ENCODE measurements at regions not wholly inside any gene's neighbourhood (a gene's known extent, or its start where the extent isn't known, plus 50 kb on each side); places are given as distances from the start of the nearest gene placed in this dataset.

DNA sequence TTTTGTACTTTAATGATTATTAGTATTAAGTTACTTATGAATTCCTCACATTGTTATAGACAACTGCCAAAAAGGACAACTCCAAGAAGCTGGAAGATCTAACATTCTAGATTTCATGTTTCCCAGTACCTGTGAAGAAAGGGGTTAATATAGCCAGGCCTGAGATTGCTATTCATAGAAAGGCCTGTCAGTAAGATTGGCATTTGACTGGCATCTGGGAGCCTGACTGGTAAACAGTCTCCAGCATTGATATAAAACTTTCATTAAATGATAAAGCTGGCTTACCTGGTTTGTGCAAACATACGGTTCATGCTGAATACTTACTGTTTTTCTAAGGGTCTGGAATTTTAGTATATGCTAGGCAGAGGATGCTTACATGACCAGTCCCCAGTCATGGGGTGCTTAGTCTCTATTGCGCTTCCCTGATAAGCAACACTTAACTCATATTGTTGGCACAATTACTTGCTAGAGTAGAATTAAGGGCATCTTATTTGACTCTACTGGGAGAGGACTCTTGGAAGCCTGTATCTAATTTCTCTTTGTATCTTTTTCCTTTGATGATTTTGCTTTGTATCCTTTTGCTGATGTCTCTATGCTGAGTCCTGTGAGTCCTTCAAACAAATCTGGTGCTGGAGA, 340.4 kb upstream of the SEMA6A start:
- DNase-seq (ENCODE audit: low spot score) = no peak

DNA sequence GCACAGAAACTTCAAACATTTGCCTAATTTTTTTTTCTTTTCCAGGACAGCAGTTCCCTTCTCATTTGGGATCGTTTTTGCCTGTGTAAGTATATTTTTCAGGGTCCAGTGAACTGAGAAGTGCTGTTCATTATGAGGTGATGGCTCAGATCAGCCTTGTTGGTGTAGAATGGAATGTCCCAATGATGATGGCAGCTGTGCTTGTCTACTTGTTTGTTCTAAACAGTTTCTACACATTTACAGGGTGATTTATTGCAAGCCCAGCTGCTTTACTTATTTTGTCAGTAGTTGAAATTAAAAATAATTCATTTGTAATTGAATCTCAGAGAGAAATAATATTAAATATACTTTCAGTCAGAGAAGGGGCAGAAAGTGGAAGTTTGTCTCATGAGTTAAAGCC, 337.6 kb upstream of the SEMA6A start:
- Mint-ChIP-seq H3K36me3 (no peaks in the 10 kb centered on the region), H3K4me3 (no peak overlapping the region), H3K9me3 (peaks cover 10% of the 10 kb centered on the region), H3K27me3 (no peaks in the 10 kb centered on the region), H3K4me1 (ENCODE audit: low read depth in 2 of 2) (no peaks in the 10 kb centered on the region), H3K27ac (no peak overlapping the region)
- ATAC-seq (no peak), DNase-seq (ENCODE audit: low spot score) (no peak)

More for the DNA sequence above, 340.4 kb upstream of the SEMA6A start:
- ATAC-seq = no peak
- Mint-ChIP-seq H3K4me1 (ENCODE audit: low read depth in 2 of 2) (no peaks in the 10 kb centered on the region), H3K27ac (no peak overlapping the region), H3K9me3 (peaks cover 14% of the 10 kb centered on the region), H3K36me3 (no peaks in the 10 kb centered on the region), H3K4me3 (no peak overlapping the region), H3K27me3 (no peaks in the 10 kb centered on the region)

DNA sequence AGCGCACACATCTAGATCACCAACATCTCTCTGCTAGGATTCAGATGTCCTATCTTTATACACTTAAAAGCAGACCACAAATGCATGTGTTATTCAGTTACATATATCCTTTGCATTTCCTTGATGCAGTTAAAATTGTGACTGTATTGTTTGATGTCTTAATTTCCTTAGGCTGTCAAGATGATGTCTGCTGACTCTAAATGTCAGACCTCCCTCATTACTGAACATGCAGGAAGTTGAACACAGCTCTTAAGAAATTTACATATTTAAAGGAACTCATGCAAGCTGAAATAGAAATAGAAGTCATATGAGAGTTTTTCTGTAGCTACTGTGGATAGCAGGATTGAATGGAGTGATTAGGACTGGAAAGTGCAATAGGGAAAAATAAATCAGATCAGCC, 336.5 kb upstream of the SEMA6A start:
- ATAC-seq (no peak), DNase-seq (ENCODE audit: low spot score) (no peak)
- no peak overlapping the region for H3K4me3 Mint-ChIP-seq
- H3K27me3 Mint-ChIP-seq = no peaks in the 10 kb centered on the region
- H3K4me1 Mint-ChIP-seq (ENCODE audit: low read depth in 2 of 2) = no peaks in the 10 kb centered on the region
- H3K9me3 Mint-ChIP-seq = peaks cover 12% of the 10 kb centered on the region
- H3K36me3 Mint-ChIP-seq = no peaks in the 10 kb centered on the region
- H3K27ac Mint-ChIP-seq = no peak overlapping the region

DNA sequence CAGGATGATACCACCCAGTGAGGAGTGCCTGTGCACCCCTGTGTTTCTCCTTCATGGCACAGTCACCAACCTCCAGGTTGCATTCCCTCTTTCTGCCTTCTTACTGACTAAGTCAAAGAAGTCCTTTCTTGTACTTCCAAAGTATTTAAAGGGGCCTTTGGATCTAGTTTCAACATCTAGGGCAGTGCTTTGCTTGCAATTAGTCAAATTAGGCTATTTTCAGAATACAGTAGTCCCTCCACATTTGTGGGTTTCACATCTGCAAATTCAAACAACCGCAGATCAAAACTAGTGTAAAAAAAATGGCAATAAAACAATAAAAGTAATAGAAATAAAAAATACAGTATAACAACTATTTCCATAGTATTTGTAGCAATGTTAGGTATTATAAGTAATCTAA, 333.9 kb upstream of the SEMA6A start:
- Mint-ChIP-seq H3K27ac (no peak overlapping the region), H3K36me3 (no peaks in the 10 kb centered on the region), H3K27me3 (no peaks in the 10 kb centered on the region), H3K9me3 (peaks cover 7% of the 10 kb centered on the region), H3K4me3 (no peak overlapping the region), H3K4me1 (ENCODE audit: low read depth in 2 of 2) (no peaks in the 10 kb centered on the region)
- DNase-seq (ENCODE audit: low spot score) (no peak), ATAC-seq (no peak)

DNA sequence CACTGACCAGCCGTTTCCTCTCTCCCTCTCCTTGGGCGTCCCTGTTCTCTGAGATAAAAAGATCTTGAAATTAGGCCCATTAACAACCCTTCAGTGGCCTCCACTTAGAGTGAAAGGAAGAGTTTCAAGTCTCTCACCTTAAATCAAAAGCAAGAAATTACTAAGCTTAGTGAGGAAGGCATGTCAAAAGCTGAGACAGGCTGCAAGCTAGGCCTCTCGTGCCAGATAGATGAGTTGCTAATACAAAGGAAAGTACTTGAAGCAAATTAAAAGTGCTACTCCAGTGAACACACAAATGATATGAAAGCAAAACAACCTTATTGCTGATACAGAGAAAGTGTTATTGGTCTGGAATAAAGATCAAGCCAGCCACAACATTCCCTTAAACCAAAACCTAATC, 331.3 kb upstream of the SEMA6A start:
- Mint-ChIP-seq H3K9me3 (peaks cover 3% of the 10 kb centered on the region), H3K4me1 (ENCODE audit: low read depth in 2 of 2) (no peaks in the 10 kb centered on the region), H3K27ac (no peak overlapping the region), H3K4me3 (no peak overlapping the region), H3K36me3 (no peaks in the 10 kb centered on the region), H3K27me3 (no peaks in the 10 kb centered on the region)
- no peak for ATAC-seq
- DNase-seq (ENCODE audit: low spot score) = no peak

DNA sequence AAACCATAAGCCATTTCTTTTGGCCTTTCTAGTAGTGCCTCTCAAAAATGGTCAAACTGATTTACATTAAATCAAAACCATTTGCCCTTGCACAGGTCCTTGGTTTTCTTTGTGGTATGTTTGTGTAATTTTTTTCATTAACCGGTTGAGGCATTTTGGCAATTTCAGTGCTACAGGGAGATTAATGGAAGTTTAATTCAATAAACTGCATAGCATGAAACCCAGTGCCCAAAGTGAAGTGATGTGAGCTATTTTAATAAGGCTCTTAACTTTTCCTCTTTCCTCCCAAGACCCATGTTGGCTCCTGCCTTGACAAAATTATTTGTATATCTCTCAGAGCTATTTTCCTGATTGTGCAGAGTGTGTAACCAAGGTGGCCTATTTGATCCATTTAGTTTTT, 326.2 kb upstream of the SEMA6A start:
- H3K4me3 Mint-ChIP-seq = no peak overlapping the region
- peaks cover 7% of the 10 kb centered on the region for H3K9me3 Mint-ChIP-seq
- H3K27me3 Mint-ChIP-seq = no peaks in the 10 kb centered on the region
- no peaks in the 10 kb centered on the region for H3K4me1 Mint-ChIP-seq (ENCODE audit: low read depth in 2 of 2)
- DNase-seq (ENCODE audit: low spot score) (no peak), ATAC-seq (no peak)
- H3K36me3 Mint-ChIP-seq = no peaks in the 10 kb centered on the region
- no peak overlapping the region for H3K27ac Mint-ChIP-seq

DNA sequence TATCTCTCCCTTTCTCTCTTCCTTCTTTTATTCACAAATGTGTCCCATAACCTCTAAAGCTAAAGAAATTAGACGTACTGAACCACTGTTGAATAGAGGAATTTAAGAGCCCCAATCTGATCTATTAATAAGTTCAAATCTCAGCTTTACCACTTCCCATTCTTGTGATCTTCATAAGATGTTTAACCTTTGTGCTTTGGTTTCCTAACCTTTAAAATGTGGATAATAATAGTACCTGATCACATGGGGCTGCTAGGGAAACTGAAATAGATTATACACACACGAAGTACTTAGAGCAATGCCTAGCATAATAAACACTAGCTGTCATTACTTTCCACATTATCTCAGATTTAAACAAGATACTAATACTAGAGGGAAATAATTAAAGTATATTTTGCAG, 324.3 kb upstream of the SEMA6A start:
- Mint-ChIP-seq H3K36me3 (no peaks in the 10 kb centered on the region), H3K9me3 (peaks cover 7% of the 10 kb centered on the region), H3K4me1 (ENCODE audit: low read depth in 2 of 2) (no peaks in the 10 kb centered on the region), H3K4me3 (no peak overlapping the region), H3K27ac (no peak overlapping the region), H3K27me3 (no peaks in the 10 kb centered on the region)
- ATAC-seq (no peak), DNase-seq (ENCODE audit: low spot score) (no peak)

DNA sequence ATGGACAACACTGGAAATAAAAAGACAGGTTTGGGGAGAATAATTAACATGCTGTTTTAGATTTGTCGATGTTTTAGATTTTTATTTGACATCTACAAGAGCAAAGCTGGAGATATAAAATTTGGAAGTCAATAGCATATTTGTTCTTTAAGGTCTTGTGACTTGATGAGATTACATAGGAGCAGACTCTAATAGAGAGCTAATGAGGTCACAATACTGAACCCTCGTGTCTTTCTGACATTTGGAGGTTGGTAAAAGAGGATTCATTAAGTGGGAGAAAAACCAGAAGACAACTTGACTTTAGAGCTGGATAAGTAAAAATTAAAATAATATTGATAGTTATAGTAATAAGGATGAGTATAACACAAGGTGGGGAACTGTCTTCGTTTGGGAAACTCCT, 322.7 kb upstream of the SEMA6A start:
- no peak for DNase-seq (ENCODE audit: low spot score)
- H3K27ac Mint-ChIP-seq = no peak overlapping the region
- no peaks in the 10 kb centered on the region for H3K4me1 Mint-ChIP-seq (ENCODE audit: low read depth in 2 of 2)
- no peaks in the 10 kb centered on the region for H3K27me3 Mint-ChIP-seq
- H3K9me3 Mint-ChIP-seq = peaks cover 7% of the 10 kb centered on the region
- no peak for ATAC-seq
- H3K36me3 Mint-ChIP-seq = no peaks in the 10 kb centered on the region
- no peak overlapping the region for H3K4me3 Mint-ChIP-seq

DNA sequence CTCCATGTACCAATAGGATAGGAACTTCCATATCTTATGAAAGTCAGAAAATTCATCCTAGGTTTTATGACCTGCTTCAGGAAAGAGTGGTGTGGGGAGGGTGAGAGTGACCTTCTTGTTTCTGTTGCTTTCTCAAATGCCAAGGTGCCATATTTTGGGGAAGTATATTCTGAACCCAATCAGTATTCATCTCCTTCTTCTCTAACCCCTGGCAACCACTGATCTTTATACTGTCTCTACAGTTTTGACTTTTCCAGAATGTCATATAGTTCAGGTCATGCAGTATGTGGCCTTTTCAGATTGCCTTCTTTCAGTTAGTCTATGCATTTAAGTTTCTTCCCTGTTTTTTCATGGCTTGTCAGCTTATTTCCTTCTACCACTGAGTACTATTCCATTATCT, 321.4 kb upstream of the SEMA6A start:
- H3K9me3 Mint-ChIP-seq = peaks cover 7% of the 10 kb centered on the region
- no peak overlapping the region for H3K4me3 Mint-ChIP-seq

DNA sequence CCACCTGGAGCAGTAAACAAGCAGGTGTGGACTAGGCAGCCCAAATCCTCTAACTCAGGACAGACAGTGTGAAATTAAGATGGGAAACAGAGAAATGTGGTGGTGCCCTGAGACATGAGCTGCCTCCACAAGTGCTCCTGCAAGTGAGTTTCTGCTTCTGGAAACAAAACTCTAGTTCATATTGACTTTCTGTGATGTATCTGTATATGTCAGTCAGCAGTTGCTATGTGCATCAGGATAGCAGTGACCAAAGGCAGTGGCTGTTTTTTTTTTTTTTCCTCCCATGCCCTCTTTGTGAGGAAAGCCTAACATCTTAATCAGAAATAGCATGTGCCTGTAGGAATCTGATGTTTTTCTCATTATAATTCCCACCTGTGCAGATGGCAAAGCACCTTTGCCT, 318.4 kb upstream of the SEMA6A start:
- Mint-ChIP-seq H3K27ac (no peak overlapping the region), H3K27me3 (no peaks in the 10 kb centered on the region), H3K36me3 (no peaks in the 10 kb centered on the region), H3K4me3 (no peak overlapping the region), H3K4me1 (ENCODE audit: low read depth in 2 of 2) (no peaks in the 10 kb centered on the region), H3K9me3 (peaks cover 6% of the 10 kb centered on the region)
- DNase-seq (ENCODE audit: low spot score) (no peak), ATAC-seq (no peak)

More for the DNA sequence above, 321.4 kb upstream of the SEMA6A start:
- Mint-ChIP-seq H3K27me3 (no peaks in the 10 kb centered on the region), H3K4me1 (ENCODE audit: low read depth in 2 of 2) (no peaks in the 10 kb centered on the region), H3K36me3 (no peaks in the 10 kb centered on the region), H3K27ac (no peak overlapping the region)
- DNase-seq (ENCODE audit: low spot score) = no peak
- ATAC-seq = no peak

DNA sequence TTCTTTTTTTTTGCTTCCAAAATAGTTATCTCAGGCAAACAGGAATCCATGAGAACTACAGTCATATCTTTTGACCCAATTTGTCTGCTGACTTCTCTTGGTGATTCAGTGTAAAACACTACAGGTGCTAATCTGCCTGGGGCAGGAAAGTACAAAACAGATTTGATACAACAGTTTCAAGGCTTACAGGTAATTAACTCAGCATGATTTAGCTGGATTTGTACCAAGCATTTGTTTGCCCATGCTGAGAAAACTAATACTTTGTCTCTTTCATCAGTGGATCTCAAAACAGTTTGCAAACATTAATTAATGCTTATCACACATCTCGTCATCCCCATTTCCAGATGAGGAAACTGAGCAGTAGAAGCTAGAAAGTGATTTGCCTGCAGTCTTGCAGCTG, 312.5 kb upstream of the SEMA6A start:
- Mint-ChIP-seq H3K27ac (no peak overlapping the region), H3K4me3 (no peak overlapping the region), H3K9me3 (peaks cover 3% of the 10 kb centered on the region)

DNA sequence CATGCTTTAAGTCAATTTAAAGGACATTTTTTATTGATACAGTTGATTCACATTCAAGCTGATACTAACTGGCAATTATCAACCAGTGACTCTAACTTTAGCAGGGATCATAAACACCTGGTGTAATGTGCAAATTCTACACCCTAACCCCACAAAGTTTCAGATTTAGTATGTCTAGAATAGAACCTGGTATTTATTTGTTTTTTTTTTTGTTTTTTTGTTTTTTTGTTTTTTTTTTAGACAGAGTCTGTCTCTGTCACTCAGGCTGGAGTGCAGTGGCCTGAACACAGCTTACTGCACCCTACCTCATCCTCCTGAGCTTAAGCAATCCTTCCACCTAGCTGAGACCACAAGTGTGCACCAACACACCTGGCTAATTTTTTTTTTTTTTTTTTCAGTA, 311.2 kb upstream of the SEMA6A start:
- no peaks in the 10 kb centered on the region for H3K27me3 Mint-ChIP-seq
- no peak for ATAC-seq
- no peaks in the 10 kb centered on the region for H3K36me3 Mint-ChIP-seq

More for the DNA sequence above, 312.5 kb upstream of the SEMA6A start:
- H3K36me3 Mint-ChIP-seq = no peaks in the 10 kb centered on the region
- H3K4me1 Mint-ChIP-seq (ENCODE audit: low read depth in 2 of 2) = no peaks in the 10 kb centered on the region
- no peak for ATAC-seq
- no peak for DNase-seq (ENCODE audit: low spot score)
- no peaks in the 10 kb centered on the region for H3K27me3 Mint-ChIP-seq

DNA sequence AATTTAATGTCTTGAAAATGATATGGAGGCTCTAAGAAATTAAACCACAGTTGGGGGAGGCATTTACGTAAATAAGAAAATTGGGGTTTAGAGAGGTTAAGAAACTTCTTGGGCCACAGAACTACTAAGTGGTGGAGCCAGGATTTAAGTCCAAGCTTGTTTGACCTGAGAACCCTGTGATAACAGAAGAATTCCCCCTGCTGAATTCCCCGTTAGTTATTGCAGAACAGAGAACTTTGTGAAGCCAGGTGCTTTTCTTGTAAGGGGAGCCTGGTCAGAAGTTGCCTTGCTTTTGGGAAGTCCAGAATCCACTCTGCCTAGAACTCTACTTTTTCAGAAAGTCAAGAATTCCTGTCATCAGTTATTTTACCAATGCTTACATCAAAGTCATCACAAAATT, 309.3 kb upstream of the SEMA6A start:
- Mint-ChIP-seq H3K9me3 (peaks cover 6% of the 10 kb centered on the region), H3K27me3 (no peaks in the 10 kb centered on the region), H3K36me3 (no peaks in the 10 kb centered on the region), H3K4me1 (ENCODE audit: low read depth in 2 of 2) (no peaks in the 10 kb centered on the region), H3K4me3 (no peak overlapping the region), H3K27ac (no peak overlapping the region)
- ATAC-seq = no peak
- no peak for DNase-seq (ENCODE audit: low spot score)

More for the DNA sequence above, 311.2 kb upstream of the SEMA6A start:
- Mint-ChIP-seq H3K4me3 (no peak overlapping the region), H3K27ac (no peak overlapping the region), H3K9me3 (peaks cover 7% of the 10 kb centered on the region), H3K4me1 (ENCODE audit: low read depth in 2 of 2) (no peaks in the 10 kb centered on the region)
- DNase-seq (ENCODE audit: low spot score) = no peak

DNA sequence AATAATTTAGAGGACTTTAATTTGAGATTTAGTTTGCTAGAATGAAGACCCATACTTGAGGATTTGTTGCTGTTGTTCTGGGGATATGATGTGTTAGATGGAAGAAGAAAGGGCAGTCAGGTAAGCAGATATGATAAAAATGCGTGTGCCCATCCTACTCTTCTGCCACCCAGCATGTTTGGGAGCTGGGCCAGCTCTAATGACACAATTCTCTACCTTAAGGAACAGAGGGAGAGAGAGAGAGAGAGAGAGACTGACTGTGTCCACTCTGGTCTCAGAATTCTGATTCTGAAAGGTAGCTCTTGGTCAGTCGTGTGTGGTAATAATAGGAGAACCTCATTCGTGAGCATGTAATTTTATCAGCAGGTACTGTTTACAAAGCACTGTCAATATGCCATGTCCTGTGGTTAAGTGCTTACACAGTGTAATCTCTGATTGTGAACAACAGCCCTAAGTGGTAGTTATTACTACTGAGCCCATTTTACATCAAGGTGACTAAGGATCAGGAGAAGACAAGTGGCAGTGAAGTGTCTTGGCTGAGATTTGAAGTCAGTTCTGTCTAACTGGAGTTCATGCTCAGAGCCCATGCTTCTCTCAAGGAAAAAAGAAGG, 307.4 kb upstream of the SEMA6A start:
- H3K36me3 Mint-ChIP-seq = peaks cover 3% of the 10 kb centered on the region
- no peak overlapping the region for H3K27ac Mint-ChIP-seq

DNA sequence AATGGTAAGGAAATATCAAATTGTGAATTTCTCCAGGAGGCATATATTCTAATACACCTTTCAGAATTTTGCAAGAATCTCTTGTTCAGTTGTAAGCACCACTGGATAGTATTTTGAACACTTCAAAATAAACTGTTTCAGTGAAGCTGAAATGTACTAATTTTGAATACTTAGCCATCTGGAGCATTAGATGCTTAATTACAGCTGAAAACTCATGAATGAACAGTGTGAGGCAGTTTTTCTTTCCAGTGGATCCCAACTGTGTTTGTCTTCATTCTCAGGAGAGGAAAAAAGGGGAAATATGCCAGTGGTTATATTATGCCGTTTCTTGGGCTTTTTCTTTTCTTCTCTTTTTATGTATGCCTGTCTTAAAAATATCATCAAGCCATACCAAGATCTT, 306.0 kb upstream of the SEMA6A start:
- Mint-ChIP-seq H3K36me3 (peaks cover 5% of the 10 kb centered on the region), H3K9me3 (peaks cover 9% of the 10 kb centered on the region), H3K4me3 (no peak overlapping the region)

More for the DNA sequence above, 307.4 kb upstream of the SEMA6A start:
- H3K4me3 Mint-ChIP-seq = no peak overlapping the region
- DNase-seq (ENCODE audit: low spot score) (no peak), ATAC-seq (no peak)
- H3K27me3 Mint-ChIP-seq = no peaks in the 10 kb centered on the region
- peaks cover 8% of the 10 kb centered on the region for H3K9me3 Mint-ChIP-seq
- H3K4me1 Mint-ChIP-seq (ENCODE audit: low read depth in 2 of 2) = no peaks in the 10 kb centered on the region

More for the DNA sequence above, 306.0 kb upstream of the SEMA6A start:
- no peak for DNase-seq (ENCODE audit: low spot score)
- ATAC-seq = no peak
- Mint-ChIP-seq H3K27ac (no peak overlapping the region), H3K4me1 (ENCODE audit: low read depth in 2 of 2) (no peaks in the 10 kb centered on the region), H3K27me3 (no peaks in the 10 kb centered on the region)
